B cell (primary cell): ENCODE measurements at regions not wholly inside any gene's neighbourhood (a gene's known extent, or its start where the extent isn't known, plus 50 kb on each side); places are given as distances from the start of the nearest gene placed in this dataset.

Experiments
- ATAC-seq: fragments of 200-7000 bp; cut with Tn5 transposase; one replicate; pipeline ENCODE4 v1.10.0; 2021; ENCODE audit warnings: low read depth, mild to moderate bottlenecking, moderate number of reproducible peaks, moderate library complexity
- CTCF ChIA-PET: fragments of 350-600 bp; sonication (Branson Sonifier 250); formaldehyde crosslinking; loops from one replicate; lab custom pipeline; 2021; ENCODE audit warnings: antibody characterized with exemption, inconsistent platforms; lab: Charles Lee
- POLR2A ChIA-PET: fragments of 350-600 bp; sonication (Branson Sonifier 250); formaldehyde crosslinking; loops from one replicate; lab custom pipeline; 2021; ENCODE audit warnings: antibody characterized with exemption; lab: Charles Lee
- DNase-seq: peaks from one replicate; pipeline ENCODE4 v3.0.0; 2013
- H2AFZ ChIP-seq: 2 replicates; pipeline ENCODE4 v1.6.1; 2012; ENCODE audit warnings: mild to moderate bottlenecking, low read depth, low read length; ENCODE audit not compliant: insufficient read depth, poor library complexity, severe bottlenecking
- H3K27ac ChIP-seq, 2 donors: 1 replicate in 1 of 2; 2 replicates in 1 of 2; pipeline ENCODE4 v1.5.1; 2012 to 2013; ENCODE audit warnings: low read length in 2 of 2, mild to moderate bottlenecking in 2 of 2, moderate library complexity in 1 of 2
- H3K27me3 ChIP-seq, 4 experiments: fragments of 200-600 bp in 1 of 4; sonication (generic) in 1 of 4; replicated peaks in 1 of 4; 1 replicate in 2 of 4; 2 replicates in 2 of 4; pipeline versions ENCODE4 v1.6.1 to v1.7.0; 2013 to 2016; ENCODE audit warnings: low read length in 3 of 4, mild to moderate bottlenecking in 2 of 4, mixed read lengths in 1 of 4, moderate library complexity in 1 of 4; ENCODE audit not compliant: insufficient read depth in 4 of 4, control insufficient read depth in 3 of 4; ENCODE audit errors: control extremely low read depth in 1 of 4
- H3K36me3 ChIP-seq, 2 experiments: replicated peaks in 1 of 2; 1 replicate in 1 of 2; 2 replicates in 1 of 2; pipeline versions ENCODE4 v1.6.1 to v1.7.1; 2013; ENCODE audit warnings: low read length in 1 of 2; ENCODE audit not compliant: insufficient read depth in 2 of 2, control insufficient read depth in 1 of 2; ENCODE audit errors: control extremely low read depth in 1 of 2, extremely low read depth in 1 of 2
- H3K4me1 ChIP-seq, 2 donors: fragments of 200-600 bp in 1 of 2; sonication (generic) in 1 of 2; 1 replicate in 1 of 2; 2 replicates in 1 of 2; pipeline versions ENCODE4 v1.5.1 to v1.6.1; 2013 to 2017; ENCODE audit warnings: low read length in 2 of 2; ENCODE audit not compliant: control insufficient read depth in 2 of 2, insufficient read depth in 2 of 2
- H3K4me2 ChIP-seq: replicated peaks from 2 replicates; pipeline ENCODE3; 2012; ENCODE audit warnings: mild to moderate bottlenecking, low read depth, low read length; ENCODE audit not compliant: poor library complexity, severe bottlenecking
- H3K4me3 ChIP-seq, 5 experiments: fragments of 200-600 bp in 1 of 5; sonication (generic) in 1 of 5; 1 replicate in 3 of 5; 2 replicates in 2 of 5; pipeline versions ENCODE4 v1.5.1 to v1.7.0; 2011 to 2016; ENCODE audit warnings: low read length in 4 of 5, mild to moderate bottlenecking in 4 of 5, low read depth in 2 of 5, control low read depth in 1 of 5, moderate library complexity in 1 of 5; ENCODE audit not compliant: insufficient read depth in 1 of 5; ENCODE audit errors: control extremely low read depth in 1 of 5, extremely low read depth in 1 of 5
- H3K79me2 ChIP-seq: fragments of 200-600 bp; sonication (generic); one replicate; pipeline ENCODE4 v1.6.0; 2016; ENCODE audit warnings: low read length; ENCODE audit not compliant: control insufficient read depth, insufficient read depth
- H3K9ac ChIP-seq: fragments of 200-600 bp; sonication (generic); 2 replicates; pipeline ENCODE4 v1.6.1; 2017; ENCODE audit warnings: mild to moderate bottlenecking, low read length, moderate library complexity
- H3K9me3 ChIP-seq, 3 donors: one replicate each; pipeline versions ENCODE4 v1.6.1 to v1.7.1; 2013; ENCODE audit warnings: low read length in 2 of 3; ENCODE audit not compliant: control insufficient read depth in 2 of 3, insufficient read depth in 1 of 3; ENCODE audit errors: control extremely low read depth in 1 of 3
- H4K20me1 ChIP-seq: 2 replicates; pipeline ENCODE4 v1.6.0; 2012; ENCODE audit warnings: mild to moderate bottlenecking, low read length; ENCODE audit not compliant: insufficient read depth, control insufficient read depth, poor library complexity, severe bottlenecking
- H3K27ac Mint-ChIP-seq: one replicate; pipeline ENCODE4 v1.8.0; 2021; ENCODE audit warnings: mixed read lengths
- H3K27me3 Mint-ChIP-seq: one replicate; pipeline ENCODE4 v1.8.0; 2021; ENCODE audit warnings: mixed read lengths
- H3K4me1 Mint-ChIP-seq: one replicate; pipeline ENCODE4 v1.8.0; 2021; ENCODE audit warnings: mixed read lengths
- H3K4me3 Mint-ChIP-seq: one replicate; pipeline ENCODE4 v1.8.0; 2021; ENCODE audit warnings: mixed read lengths
- H3K9me3 Mint-ChIP-seq: one replicate; pipeline ENCODE4 v1.8.0; 2022; ENCODE audit warnings: mixed read lengths; ENCODE audit not compliant: insufficient read depth
- CTCF ChIP-seq: fragments of 200-600 bp; IDR thresholded peaks from one replicate; pipeline ENCODE4 v1.8.0; 2022; ENCODE audit warnings: antibody characterized with exemption, mild to moderate bottlenecking
- EZH2 ChIP-seq: IDR thresholded peaks from 2 replicates; pipeline ENCODE4 v1.6.1; 2012; ENCODE audit warnings: borderline replicate concordance, low read depth, mild to moderate bottlenecking, moderate library complexity, low read length; ENCODE audit not compliant: insufficient read depth, poor library complexity, severe bottlenecking
- WGBS: methylation state at CpG from one replicate; pipeline ENCODE4 v1.1.5; 2013; ENCODE audit warnings: missing lambda C conversion rate; ENCODE audit not compliant: insufficient coverage; 5-methylcytosine and 5-hydroxymethylcytosine counted together
- intact Hi-C: fragments of 100-400 bp; cut with micrococcal nuclease; formaldehyde crosslinking; loops from one replicate; pipeline ENCODE4 v1.10.0; 2022

GRCh38 chr1:228798548-228798947 is 63.3 kb downstream of the RHOU start:
- no peak for DNase-seq
- H3K4me2 ChIP-seq, result no peak overlapping the region

GRCh38 chr1:228799924-228800323 is 64.6 kb downstream of the RHOU start:
- TF ChIP-seq CTCF (no peak), EZH2 (no peak)
- Histone ChIP-seq H4K20me1 (no peaks in the 10 kb centered on the region), H3K4me1 (no peaks in the 10 kb centered on the region), H3K9ac (no peak overlapping the region), H3K4me3 (no peak overlapping the region), H3K9me3 (peaks cover 0 to 3% (median 0%) of the 10 kb centered on the region in 3 donors), H3K36me3 (no peaks in the 10 kb centered on the region), H3K4me2 (no peak overlapping the region), H2AFZ (no peak overlapping the region), H3K27ac (no peak overlapping the region), H3K27me3 (no peaks in the 10 kb centered on the region), H3K79me2 (no peaks in the 10 kb centered on the region)
- Mint-ChIP-seq H3K9me3 (no peaks in the 10 kb centered on the region), H3K4me1 (no peaks in the 10 kb centered on the region), H3K4me3 (no peak overlapping the region), H3K27ac (no peak overlapping the region), H3K27me3 (no peaks in the 10 kb centered on the region)
- ATAC-seq (no peak), DNase-seq (no peak)
- intact Hi-C loops, result no loop called here
- ChIA-PET CTCF (no interaction called here), POLR2A (no interaction called here)
- 0% methylated on average over 1 of the region's 3 CpGs for WGBS

More at GRCh38 chr1:228798548-228798947, 63.3 kb downstream of the RHOU start:
- no peaks in the 10 kb centered on the region for H3K36me3 ChIP-seq
- TF ChIP-seq CTCF (no peak), EZH2 (no peak)
- H3K9me3 Mint-ChIP-seq, result no peaks in the 10 kb centered on the region
- no peak overlapping the region for H3K27ac Mint-ChIP-seq
- no peaks in the 10 kb centered on the region for H3K79me2 ChIP-seq
- no peaks in the 10 kb centered on the region for H3K9me3 ChIP-seq
- no peaks in the 10 kb centered on the region for H3K4me1 Mint-ChIP-seq
- H3K27ac ChIP-seq, result no peak overlapping the region
- no peak overlapping the region for H2AFZ ChIP-seq
- ATAC-seq, result no peak
- H3K27me3 ChIP-seq, result no peaks in the 10 kb centered on the region
- no peaks in the 10 kb centered on the region for H4K20me1 ChIP-seq
- no peaks in the 10 kb centered on the region for H3K27me3 Mint-ChIP-seq
- no peak overlapping the region for H3K4me3 Mint-ChIP-seq
- POLR2A ChIA-PET, result no interaction called here
- H3K9ac ChIP-seq, result no peak overlapping the region
- H3K4me3 ChIP-seq, result no peak overlapping the region
- CTCF ChIA-PET, result no interaction called here
- WGBS, result 95% methylated on average over 3 of the region's 5 CpGs
- no peaks in the 10 kb centered on the region for H3K4me1 ChIP-seq
- intact Hi-C loops, result no loop called here
